SK-N-MC (cell line): ENCODE measurements at regions not wholly inside any gene's neighbourhood (a gene's known extent, or its start where the extent isn't known, plus 50 kb on each side); places are given as distances from the start of the nearest gene placed in this dataset.

ENCODE experiments used
- EZH2 ChIP-seq: fragments of 200-600 bp; sonication (generic); IDR thresholded peaks from one replicate; pipeline ENCODE4 v1.6.1; 2017; ENCODE audit warnings: antibody characterized with exemption
- FOXP2 ChIP-seq: optimal IDR thresholded peaks from 2 replicates; pipeline ENCODE3; 2011; ENCODE audit warnings: mild to moderate bottlenecking, moderate library complexity; ENCODE audit not compliant: insufficient read depth; ENCODE audit errors: extremely low read length, control extremely low read depth
- POLR2AphosphoS5 ChIP-seq: IDR thresholded peaks from 2 replicates; pipeline ENCODE4 v1.6.1; 2012; ENCODE audit warnings: mild to moderate bottlenecking, low read depth, low read length, borderline replicate concordance

- no peak for TF ChIP-seq POLR2AphosphoS5
- no peak for TF ChIP-seq EZH2
- TF ChIP-seq FOXP2: no peak
Observed at GRCh38 chr9:24071716-24072115, 245.7 kb upstream of the ELAVL2 start.
